HG02759 (cell line): ENCODE measurements at regions not wholly inside any gene's neighbourhood (a gene's known extent, or its start where the extent isn't known, plus 50 kb on each side); places are given as distances from the start of the nearest gene placed in this dataset.
A peak's percentile ranks its signal among the peaks of the same experiment; 100 is the strongest.
"Not testable (repeated sequence)": the region's sequence is repeated elsewhere in the genome, so short reads cannot be mapped to it uniquely, and the experiment has no call there.

Experiments
- ATAC-seq: cut with Tn5 transposase; IDR thresholded peaks from one replicate; pipeline ENCODE4 v1.9.1; 2021; ENCODE audit warnings: mild to moderate bottlenecking, moderate library complexity; ENCODE audit not compliant: unreplicated experiment

DNA sequence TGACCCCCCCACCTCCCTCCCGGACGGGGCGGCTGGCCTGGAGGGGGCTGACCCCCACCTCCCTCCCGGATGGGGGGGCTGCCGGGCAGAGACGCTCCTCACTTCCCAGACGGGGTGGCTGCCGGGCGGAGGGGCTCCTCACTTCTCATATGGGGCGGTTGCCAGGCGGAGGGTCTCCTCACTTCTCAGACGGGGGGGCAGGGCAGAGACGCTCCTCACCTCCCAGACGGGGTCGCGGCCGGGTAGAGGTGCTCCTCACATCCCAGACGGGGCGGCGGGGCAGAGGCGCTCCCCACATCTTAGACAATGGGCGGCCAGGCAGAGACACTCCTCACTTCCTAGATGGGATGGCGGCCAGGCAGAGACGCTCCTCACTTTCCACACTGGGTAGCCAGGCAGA, 251.9 kb upstream of the PTBP2 start:
- not testable (repeated sequence) for ATAC-seq

- ATAC-seq = no peak
Measured at GRCh38 chr1:96472471-96472870, 249.1 kb upstream of the PTBP2 start.

DNA sequence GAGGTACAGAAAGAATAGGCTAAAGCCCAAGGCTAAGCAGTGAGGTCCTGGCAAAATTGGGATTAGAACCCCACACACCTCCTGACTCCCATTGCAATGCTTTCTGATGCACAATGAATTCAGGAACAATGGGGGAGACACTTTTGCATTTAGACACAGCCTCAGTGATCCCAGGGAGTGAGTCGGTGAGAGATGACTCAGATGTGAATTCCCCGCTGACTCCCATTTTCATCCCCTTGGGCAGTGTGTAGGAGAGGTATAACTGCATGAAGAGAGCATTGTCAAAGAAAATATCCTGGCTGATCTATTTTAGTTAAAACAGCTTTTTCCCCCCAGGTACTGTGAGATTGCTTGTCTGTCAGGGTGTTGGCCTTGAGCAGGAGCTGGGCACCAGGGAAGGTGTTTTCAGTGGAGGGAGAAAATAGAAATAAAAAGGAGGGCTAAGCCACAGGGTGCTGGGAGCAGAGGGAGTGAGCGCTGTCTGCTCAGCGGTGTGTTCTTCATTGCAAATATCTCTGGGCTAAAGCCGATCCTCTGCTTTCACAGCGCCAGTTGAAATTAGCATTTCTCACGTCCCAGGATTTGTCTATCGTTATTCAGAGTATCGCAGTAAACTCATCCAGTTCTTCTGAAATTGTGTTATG, 247.7 kb upstream of the PTBP2 start:
- no peak for ATAC-seq

- no peak for ATAC-seq
Measured at GRCh38 chr1:96474985-96475743, 246.4 kb upstream of the PTBP2 start.

- no peak for ATAC-seq
Measured at GRCh38 chr1:96475903-96476302, 245.7 kb upstream of the PTBP2 start.

DNA sequence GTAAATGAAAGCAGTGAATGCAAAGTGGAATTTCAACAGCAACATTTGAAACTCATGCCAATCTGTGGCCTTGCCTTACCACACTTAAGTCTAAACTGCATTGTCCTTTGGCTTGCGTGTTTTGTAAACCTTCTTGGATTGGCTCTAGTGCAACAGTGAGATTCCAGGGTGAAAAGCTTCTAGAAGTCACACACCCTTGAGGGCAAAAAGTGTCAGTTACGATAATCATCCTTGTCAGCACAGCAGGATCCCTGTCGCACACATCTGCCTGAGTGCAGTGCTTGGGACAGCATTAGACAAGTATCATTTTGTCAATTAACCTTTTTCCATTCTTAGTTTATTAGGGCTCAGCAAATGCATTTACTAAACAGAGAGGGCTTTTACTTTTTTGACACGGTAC, 243.4 kb upstream of the PTBP2 start:
- ATAC-seq = no peak

GRCh38 chr1:96481409-96481808, 240.2 kb upstream of the PTBP2 start:
- no peak for ATAC-seq

- ATAC-seq = no peak
Measured at GRCh38 chr1:96482616-96483015, 239.0 kb upstream of the PTBP2 start.

GRCh38 chr1:96487394-96487793, 234.2 kb upstream of the PTBP2 start:
- no peak for ATAC-seq

GRCh38 chr1:96487971-96488370, 233.6 kb upstream of the PTBP2 start:
- no peak for ATAC-seq

GRCh38 chr1:96488777-96489176, 232.8 kb upstream of the PTBP2 start:
- ATAC-seq = no peak

- no peak for ATAC-seq
Measured at GRCh38 chr1:96492236-96492635, 229.3 kb upstream of the PTBP2 start.

- ATAC-seq = no peak
Measured at GRCh38 chr1:96498744-96499340, 222.7 kb upstream of the PTBP2 start.

DNA sequence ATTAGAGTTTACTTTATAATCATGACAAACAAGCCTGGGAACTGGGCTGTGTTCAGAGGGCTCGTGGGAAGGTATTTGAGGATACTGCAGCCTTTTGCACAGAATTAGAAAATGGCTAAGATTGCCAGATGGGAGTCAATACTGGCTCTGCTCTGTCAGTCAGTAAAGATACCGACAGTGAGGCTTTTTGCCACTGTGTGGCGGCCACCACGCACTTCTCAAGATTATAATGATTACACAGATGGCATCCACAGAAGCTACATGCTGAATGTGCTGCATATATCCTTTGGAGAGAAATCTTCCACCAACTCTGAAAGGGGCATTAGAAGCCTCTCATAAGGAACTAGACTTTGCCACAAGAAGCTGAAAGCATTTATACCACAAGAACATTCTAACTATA, 213.4 kb upstream of the PTBP2 start:
- ATAC-seq = no peak

DNA sequence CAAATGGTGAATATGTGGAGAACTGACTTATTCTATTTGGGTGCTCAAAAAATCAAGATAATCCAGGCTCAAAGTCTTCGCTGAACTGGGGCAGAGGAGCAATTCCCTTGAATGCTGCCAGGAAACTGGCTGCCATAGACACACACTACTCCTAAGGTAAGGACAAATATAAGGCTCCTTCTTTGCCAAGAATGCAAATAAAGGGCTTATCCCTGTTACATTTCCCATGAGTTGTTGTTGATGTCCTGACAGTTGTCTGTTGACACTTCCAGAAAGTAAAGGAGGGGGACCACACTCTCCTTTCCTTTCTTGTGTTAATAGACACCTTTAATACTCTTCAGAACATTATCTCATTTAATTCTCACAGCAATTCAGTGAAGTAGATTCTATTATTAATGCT, 212.2 kb upstream of the PTBP2 start:
- no peak for ATAC-seq

DNA sequence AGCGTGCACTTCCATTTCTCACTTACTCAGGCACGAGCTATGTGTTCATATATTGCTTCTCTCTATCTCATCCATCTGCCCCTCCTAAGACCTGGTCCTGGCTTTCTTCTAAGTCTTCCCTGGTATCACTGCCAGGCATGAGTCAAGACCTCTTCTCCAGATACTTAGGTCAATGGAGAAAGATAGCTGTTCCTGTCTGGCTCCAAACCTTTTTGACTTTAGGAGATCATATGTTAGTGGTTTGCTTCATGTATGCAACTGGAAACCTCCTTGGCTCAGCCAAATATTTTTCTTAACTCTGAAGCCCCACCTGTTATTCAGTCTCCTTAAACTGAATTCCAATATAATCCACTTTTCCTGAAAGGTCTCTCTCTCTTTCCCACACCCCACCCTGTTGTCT, 211.6 kb upstream of the PTBP2 start:
- no peak for ATAC-seq

GRCh38 chr1:96510391-96510790, 211.2 kb upstream of the PTBP2 start:
- ATAC-seq = no peak

DNA sequence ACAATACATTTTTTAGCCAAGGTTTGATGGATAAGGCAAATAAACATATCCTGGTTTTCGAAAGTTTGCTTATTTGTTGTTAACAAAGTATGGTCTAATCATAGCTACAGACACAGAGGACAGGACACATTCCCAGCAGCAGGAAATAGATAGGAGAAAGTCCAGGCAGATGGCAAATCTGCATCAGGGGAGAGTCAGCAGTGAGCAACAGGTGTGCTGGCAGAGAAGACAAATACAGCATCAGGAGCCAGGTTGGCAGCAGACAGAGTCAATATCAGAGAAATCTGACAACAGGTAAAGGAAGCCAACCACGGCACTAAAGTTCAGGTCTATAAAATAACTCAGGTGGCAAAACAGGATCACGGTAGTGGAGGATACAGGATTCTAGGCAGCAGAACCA, 210.7 kb upstream of the PTBP2 start:
- ATAC-seq = no peak

- no peak for ATAC-seq
Measured at GRCh38 chr1:96513136-96513535, 208.4 kb upstream of the PTBP2 start.

- peak; percentile 93 for ATAC-seq
Measured at GRCh38 chr1:96515430-96515829, 206.2 kb upstream of the PTBP2 start.

DNA sequence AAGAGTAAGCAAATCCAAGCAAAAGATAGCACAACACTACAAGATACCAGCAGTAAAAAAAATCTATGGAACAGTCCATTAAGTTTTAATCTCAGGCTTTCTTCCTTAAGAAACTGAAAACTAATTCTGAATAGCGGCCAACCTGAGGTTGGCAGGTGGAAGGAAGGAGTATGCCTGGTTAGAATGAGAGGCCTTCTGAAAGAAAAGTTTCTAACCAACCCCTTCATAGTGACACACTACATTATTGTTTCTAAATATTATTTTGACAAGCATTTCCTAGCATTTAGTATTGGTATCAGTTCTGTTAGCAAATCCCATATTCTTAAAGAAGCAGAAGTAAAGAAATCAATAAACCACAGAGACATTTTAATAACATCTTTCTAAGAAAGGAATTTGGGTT, 205.7 kb upstream of the PTBP2 start:
- peak; percentile 37 for ATAC-seq

DNA sequence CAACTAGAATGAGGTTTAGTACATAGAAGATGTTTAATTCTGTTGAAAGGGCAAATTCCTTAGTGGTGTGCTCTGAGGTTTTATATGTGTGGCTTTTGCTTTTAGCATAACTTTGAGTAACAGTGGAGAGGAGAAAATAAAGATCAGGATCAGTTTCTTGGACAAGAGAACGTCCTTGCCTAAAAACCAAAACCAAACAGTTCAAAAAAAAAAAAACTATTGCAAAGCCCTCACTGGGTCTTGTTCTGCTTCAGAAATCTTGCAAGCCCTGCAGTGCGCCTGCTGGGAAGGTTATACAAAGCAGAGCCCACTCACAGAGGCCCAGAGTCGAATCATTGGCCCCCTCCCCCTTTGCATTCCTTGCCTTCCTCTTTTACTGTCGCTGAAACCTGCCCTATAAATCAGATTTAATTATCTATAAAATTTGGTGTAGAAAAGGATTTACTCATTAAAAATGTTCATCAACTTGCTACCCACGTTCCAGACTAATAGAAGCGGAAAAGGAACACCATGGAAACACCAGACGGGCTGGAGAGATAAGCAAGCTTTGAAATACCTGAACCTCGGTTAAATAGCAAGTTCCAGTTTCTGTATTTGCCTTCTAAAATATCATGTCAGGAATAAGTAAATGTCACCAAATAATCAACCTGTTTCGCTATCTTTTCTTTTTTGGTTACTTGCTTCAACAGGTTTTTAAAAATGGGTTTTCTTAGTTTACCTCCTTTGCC, 201.6 kb upstream of the PTBP2 start:
- no peak for ATAC-seq
